H1 (cell line): ENCODE measurements at regions not wholly inside any gene's neighbourhood (a gene's known extent, or its start where the extent isn't known, plus 50 kb on each side); places are given as distances from the start of the nearest gene placed in this dataset.

Experiments used
- CHD2 ChIP-seq: IDR thresholded peaks from 2 replicates; pipeline ENCODE4 v1.6.1; 2012; ENCODE audit warnings: low read length, improper control_type of control experiment
- GTF2F1 ChIP-seq: IDR thresholded peaks from 2 replicates; pipeline ENCODE4 v1.6.1; 2012; ENCODE audit warnings: low read depth, low read length, improper control_type of control experiment, borderline replicate concordance
- SIN3A ChIP-seq, 2 experiments: IDR thresholded peaks in 1 of 2; conservative IDR thresholded peaks in 1 of 2; 2 replicates each; pipeline ENCODE4 v1.6.1; 2011 to 2012; ENCODE audit warnings: low read length in 2 of 2, improper control_type of control experiment in 1 of 2, low read depth in 1 of 2, mild to moderate bottlenecking in 1 of 2
- SIX5 ChIP-seq: IDR thresholded peaks from 2 replicates; pipeline ENCODE4 v1.6.1; 2011; ENCODE audit warnings: mild to moderate bottlenecking, low read depth, low read length
- TAF1 ChIP-seq: IDR thresholded peaks from 2 replicates; pipeline ENCODE4 v1.6.1; 2011; ENCODE audit warnings: mild to moderate bottlenecking, low read depth, low read length

DNA sequence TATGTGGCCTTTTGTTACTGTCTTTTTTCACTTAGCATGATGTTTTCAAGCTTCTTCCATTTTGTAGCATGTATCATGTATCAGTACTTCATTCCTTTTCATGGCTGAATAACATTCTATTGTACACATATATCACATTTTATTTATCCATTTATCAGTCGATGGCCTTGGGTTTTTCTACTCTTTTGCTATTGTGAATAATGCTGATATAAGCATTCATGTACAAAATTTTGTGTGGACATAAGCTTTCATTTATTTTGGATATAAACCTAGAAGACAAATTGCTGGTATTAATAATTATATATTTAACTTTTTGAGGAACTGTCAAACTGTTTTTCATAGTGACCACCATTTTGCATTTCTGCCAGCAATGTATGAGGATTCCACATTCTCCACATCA lies 201.1 kb downstream of the ACTR3 start (continued):
- TF ChIP-seq SIN3A (conservative IDR thresholded peaks at IDR 0.05 in 1 of 2, IDR thresholded peaks at IDR 0.05 in 1 of 2; ENCODE audit: low read depth in 1 of 2, low read length in 2 of 2), result no peak
- TF ChIP-seq CHD2, result no peak
- no peak for TF ChIP-seq TAF1
- no peak for TF ChIP-seq SIX5
- no peak for TF ChIP-seq GTF2F1
